Sigmoid colon (tissue), 3 donors: ENCODE measurements at regions not wholly inside any gene's neighbourhood (a gene's known extent, or its start where the extent isn't known, plus 50 kb on each side); places are given as distances from the start of the nearest gene placed in this dataset.

Source experiments
- CTCF ChIP-seq, 4 experiments: fragments of 450-650 bp in 3 of 4; fragments of 200-600 bp in 1 of 4; IDR thresholded peaks; one replicate each; pipeline ENCODE4 v1.5.1; 2016 to 2019; ENCODE audit warnings: antibody characterized with exemption in 4 of 4, mild to moderate bottlenecking in 3 of 4, moderate library complexity in 2 of 4
- POLR2A ChIP-seq, 2 donors: fragments of 450-650 bp; IDR thresholded peaks; one replicate each; pipeline ENCODE4 v1.6.1; 2016; ENCODE audit warnings: antibody characterized with exemption in 2 of 2, mild to moderate bottlenecking in 2 of 2, moderate library complexity in 2 of 2

- TF ChIP-seq CTCF (IDR thresholded peaks at IDR 0.05) (no peak), POLR2A (IDR thresholded peaks at IDR 0.05) (no peak)
These were observed 243.6 kb downstream of the DLEU7 start for GRCh38 chr13:50599927-50600326.
